Endothelial cell of hepatic sinusoid (primary cell): ENCODE measurements at regions not wholly inside any gene's neighbourhood (a gene's known extent, or its start where the extent isn't known, plus 50 kb on each side); places are given as distances from the start of the nearest gene placed in this dataset.

Experiments
- in situ Hi-C: cut with HindIII; loops from 2 replicates; pipeline ENCODE4 v1.10.0; 2017; ENCODE audit warnings: low sequenced_read_pairs

- in situ Hi-C loops: no loop called here
Observed at GRCh38 chr5:119789406-119790117, 160.2 kb downstream of the FAM170A start.

DNA sequence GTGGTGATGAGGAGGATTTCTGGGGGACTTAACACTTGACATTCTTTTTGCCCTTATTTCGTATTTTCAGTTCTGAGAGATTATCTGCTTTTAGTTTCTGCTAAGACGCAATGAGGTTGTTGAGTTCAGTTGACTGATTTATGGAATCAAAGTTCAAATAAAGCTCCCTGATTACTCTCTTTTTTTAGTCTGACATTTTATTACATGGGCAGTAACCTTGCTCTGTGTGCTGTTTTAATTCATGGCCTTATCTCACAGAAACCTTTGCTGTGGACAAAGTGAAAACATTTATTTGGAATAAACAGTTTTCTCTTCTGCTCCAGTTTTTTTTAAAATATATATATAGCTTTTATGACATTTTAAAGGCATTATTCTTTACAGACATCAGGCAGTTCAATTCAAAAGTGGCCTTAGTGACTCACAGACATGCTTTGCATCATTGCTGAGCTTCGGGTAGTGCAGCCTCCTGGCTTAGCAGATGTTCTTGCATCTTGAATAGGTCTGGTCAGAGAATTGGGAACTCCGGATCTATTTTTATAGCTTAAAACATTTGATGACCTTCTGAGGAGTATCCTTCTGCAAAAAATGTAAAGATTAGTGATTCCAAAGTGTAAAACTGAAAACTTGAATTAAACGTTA is 162.9 kb downstream of the FAM170A start:
- in situ Hi-C loops: no loop called here

GRCh38 chr5:119795768-119796167 is 166.4 kb downstream of the FAM170A start:
- in situ Hi-C loops: no loop called here

- in situ Hi-C loops: no loop called here
Observed at GRCh38 chr5:119801570-119801969, 172.2 kb downstream of the FAM170A start.

- in situ Hi-C loops: no loop called here
Observed at GRCh38 chr5:119808024-119808423, 178.7 kb downstream of the FAM170A start.

GRCh38 chr5:119808474-119808873 is 179.1 kb downstream of the FAM170A start:
- in situ Hi-C loops: no loop called here

GRCh38 chr5:119810217-119810616 is 180.9 kb downstream of the FAM170A start:
- in situ Hi-C loops: no loop called here

GRCh38 chr5:119811458-119811857 is 182.1 kb downstream of the FAM170A start:
- in situ Hi-C loops: no loop called here

DNA sequence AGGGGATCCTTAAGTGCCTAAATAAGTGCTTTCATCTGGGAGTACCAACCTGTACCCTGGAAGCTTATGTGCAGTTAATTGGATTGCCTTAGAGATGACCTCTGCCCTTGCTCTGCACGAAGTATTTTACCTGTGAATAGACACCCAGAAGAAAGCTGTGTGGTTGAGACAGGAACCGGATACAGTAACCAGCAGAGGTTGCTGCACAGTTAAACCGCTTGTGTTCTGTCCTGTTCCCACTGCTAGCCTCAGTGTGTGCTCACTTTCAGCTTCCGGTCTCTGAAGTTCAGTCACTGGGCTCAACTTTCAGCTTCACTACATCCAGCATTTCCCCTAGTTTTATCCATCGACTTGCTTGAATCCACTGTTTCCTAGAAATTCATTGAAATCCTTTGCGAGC is 185.3 kb downstream of the FAM170A start:
- in situ Hi-C loops: no loop called here

DNA sequence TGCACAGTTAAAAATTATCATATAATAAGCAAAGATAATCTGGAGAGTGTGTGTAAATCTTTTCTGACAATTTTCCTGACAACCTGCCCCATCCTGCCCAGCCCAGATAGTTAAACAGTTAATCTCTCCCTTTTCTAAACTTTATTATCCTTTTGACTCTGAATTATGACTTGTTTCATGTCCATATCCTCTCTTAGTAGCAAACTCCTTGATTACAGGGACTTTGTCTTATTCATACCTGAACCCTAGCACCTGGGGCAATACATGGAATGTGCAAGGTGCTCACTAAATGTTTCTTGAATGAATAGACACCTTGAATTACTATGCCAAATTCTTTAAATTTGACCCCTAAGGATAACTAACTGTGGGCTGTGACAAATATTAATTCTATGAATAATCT is 186.7 kb downstream of the FAM170A start:
- in situ Hi-C loops: no loop called here

DNA sequence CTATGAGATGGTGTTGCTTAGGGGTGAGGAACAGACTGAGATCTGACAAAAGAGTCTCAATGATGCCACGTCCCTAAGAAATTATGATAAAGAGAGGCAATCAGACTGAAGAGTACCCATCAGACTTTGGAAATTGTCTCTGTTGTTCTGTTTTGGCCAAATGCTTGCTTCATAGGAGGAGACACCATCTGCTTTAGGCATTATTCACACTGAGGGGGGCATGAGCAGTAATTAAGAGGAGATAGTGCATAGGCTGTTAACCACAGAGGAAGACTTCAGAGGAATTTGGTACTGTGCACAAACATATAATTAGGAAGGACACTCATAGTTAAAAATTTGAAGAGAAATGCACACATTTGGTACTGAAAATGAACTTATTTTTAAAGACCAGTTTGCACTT is 190.7 kb downstream of the FAM170A start:
- in situ Hi-C loops: no loop called here

DNA sequence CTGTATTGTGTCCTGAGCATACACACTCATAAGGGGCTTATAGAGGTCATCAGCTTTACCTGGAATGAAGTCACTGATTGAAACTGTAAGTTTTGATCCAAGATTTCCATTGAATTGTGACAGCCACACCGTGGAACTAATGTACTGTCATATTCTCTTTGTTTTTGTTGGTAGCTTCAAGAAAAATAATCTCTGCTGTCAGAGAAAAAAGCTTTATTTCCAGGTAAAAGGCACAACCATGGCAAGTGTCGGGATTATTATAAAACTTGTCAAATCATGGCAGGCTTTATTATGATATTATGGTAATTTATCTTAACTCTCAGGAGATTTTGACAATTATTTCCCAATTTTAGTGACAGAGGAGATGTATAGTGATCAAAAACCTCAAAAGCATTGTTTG is 191.2 kb downstream of the FAM170A start:
- in situ Hi-C loops: no loop called here

- in situ Hi-C loops: no loop called here
Observed at GRCh38 chr5:119828541-119828940, 199.2 kb downstream of the FAM170A start.

DNA sequence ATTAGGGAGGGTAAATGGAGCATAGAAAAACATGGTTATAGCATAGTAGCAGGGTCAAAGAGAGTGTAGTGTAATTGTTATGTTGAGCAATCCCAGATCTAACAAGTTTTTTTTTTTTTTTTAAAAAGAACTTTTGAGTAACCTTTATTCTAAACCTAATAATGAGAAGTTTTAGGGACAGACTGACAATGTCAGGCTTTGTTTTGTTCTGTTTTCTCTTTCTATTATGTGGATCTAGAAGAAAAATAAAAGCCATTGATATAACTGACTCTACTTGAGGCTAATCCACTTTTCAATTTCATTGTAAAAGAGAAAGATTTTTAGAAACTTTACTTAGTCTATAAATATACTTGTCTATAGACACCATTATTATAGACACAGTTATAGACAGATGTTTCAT is 200.0 kb downstream of the FAM170A start:
- in situ Hi-C loops: no loop called here

- in situ Hi-C loops: no loop called here
Observed at GRCh38 chr5:119833176-119833575, 203.8 kb downstream of the FAM170A start.

- in situ Hi-C loops: no loop called here
Observed at GRCh38 chr5:119840175-119840574, 210.8 kb downstream of the FAM170A start.

DNA sequence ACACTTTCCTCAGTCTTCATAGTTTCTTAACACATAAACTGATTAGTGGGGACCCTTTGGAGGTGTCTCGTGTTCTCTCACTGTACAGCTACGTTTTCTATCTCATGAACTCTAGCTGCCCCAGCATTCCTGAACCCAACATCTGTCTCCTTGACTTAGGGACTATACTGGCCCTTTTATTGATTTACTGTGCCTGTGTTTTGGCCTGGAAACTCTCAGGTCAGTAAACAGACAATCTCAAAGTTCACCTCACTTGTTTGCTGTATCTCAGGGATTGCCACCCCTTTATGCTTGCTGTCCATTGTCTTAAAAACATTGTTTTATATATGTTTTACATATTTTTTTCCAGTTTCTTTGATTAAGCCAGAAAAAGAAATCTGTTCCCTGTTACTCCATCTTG is 222.8 kb downstream of the FAM170A start:
- in situ Hi-C loops: no loop called here

DNA sequence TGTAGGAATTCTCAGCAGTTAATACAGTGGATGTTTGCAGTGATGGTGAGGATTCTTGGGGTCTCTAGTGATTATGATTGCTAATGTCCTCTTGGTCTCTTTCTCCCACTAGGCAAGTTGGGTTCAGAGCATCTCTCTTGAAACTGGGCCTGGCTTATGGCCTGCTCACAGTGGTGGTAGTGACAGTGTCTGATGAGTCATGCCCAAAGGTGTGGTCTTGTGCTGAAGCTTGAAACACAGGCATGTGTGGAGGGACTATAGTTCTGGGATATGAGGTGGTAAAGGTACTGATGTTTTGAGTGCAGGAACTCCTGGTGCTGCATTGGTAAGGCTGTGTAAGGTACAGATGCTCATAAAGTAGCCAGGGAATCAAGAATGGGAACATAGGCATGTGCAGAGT is 231.1 kb downstream of the FAM170A start:
- in situ Hi-C loops: no loop called here

GRCh38 chr5:119862619-119863018 is 233.3 kb downstream of the FAM170A start:
- in situ Hi-C loops: no loop called here

- in situ Hi-C loops: no loop called here
Observed at GRCh38 chr5:119864286-119864685, 234.9 kb downstream of the FAM170A start.

DNA sequence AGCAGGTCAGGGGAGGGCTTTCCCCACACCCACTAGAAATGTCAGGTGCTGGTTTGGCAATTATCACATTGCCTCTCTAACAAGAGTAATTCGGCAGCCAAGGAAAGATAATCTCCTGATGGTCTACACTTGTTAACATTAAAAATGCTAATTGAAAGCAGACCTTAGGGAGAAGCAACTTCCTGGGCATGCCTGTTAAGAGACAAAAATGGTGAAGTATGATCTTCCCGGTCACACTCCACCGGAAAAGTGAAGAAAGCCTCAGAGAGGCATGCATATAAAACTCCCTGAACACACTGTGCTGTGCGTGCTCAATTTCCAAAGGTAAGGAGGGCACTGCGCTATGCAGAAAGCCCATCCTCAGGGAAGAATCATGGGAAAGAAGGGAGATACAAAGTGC is 244.3 kb downstream of the FAM170A start:
- in situ Hi-C loops: no loop called here

DNA sequence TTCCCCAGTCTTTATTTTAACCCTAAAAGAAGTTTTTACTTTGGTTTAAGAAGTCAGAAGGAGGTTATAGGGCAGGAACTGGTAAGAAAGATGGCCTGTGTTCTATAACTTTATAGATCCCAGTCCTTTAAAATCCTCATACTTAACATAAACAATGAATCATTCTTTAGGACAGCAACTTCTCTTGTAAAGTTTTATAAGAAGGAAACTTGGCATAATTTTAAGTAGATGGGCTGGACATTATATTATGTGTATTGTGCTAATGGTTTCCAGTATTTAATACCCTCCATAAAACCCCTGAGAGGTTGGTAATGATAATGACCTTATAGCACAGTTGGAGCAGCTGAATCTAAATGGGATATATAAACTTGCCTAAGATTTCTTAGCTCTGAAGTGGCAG is 247.2 kb downstream of the FAM170A start:
- in situ Hi-C loops: no loop called here

DNA sequence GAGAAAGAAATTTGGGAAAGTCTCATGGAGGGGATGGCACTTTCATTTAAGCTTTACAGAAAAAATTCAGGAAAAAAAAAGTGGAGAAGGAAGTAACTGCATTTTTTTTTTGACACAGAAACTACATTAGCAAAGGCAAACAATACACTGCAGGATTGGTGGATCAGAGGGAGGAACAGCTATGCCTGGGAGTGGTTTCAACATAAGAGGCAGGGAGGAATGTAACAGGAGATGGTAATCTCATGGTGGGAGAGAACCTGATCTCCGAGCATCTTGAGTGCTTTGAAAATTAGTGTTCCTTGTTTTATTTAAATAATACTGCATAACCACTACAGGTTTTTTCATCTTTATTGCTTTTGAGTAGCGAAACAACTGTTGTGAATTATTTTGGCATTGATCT is 249.4 kb downstream of the FAM170A start:
- in situ Hi-C loops: no loop called here
